RCC 7860 (cell line): ENCODE measurements at regions not wholly inside any gene's neighbourhood (a gene's known extent, or its start where the extent isn't known, plus 50 kb on each side); places are given as distances from the start of the nearest gene placed in this dataset.
"Not testable (repeated sequence)": the region's sequence is repeated elsewhere in the genome, so short reads cannot be mapped to it uniquely, and the experiment has no call there.

ENCODE experiments used
- DNase-seq: peaks from one replicate; pipeline ENCODE4 v3.0.0-alpha.2; 2015; ENCODE audit warnings: low spot score
- FAIRE-seq: peaks from 2 replicates; lab custom pipeline; 2012; peaks lifted over from hg19 to GRCh38; lab: Jason Lieb, UNC

- no peak for DNase-seq
- no peak for FAIRE-seq
These were observed 386.8 kb downstream of the PTH2R start for GRCh38 chr2:208793434-208793833.

- DNase-seq (no peak), FAIRE-seq (no peak)
These were observed 387.8 kb downstream of the PTH2R start for GRCh38 chr2:208794288-208794975.

- DNase-seq = no peak
- no peak for FAIRE-seq
These were observed 392.1 kb downstream of the PTH2R start for GRCh38 chr2:208798698-208799097.

DNA sequence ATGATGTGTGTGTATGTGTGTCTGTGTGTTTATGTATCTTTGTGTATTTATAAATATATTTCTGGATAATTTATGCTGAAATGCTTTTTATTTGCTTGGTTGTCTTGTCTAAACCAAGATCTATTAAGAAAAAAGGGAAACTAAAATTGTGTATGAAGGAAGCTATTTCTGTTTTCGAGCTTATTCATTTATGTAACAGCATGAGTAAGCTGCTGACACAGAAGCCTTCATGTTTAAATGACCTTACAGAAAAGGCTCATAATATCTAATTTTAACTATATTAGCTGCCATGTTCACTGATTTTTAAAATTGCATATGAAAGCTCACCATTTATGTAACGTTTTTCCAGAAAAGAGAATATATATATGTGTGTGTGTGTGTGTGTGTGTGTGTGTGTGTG, 392.8 kb downstream of the PTH2R start:
- no peak for DNase-seq
- no peak for FAIRE-seq

DNA sequence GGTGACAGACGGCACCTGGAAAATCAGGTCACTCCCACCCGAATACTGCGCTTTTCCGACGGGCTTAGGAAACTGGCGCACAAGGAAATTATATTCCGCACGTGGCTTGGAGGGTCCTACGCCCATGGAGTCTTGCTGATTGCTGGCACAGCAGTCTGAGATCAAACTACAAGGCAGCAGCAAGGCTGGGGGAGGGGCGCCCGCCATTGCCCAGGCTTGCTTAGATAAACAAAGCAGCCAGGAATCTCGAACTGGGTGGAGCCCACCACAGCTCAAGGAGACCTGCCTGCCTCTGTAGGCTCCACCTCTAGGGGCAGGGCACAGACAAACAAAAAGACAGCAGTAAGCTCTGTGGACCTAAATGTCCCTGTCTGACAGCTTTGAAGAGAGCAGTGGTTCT, 394.3 kb downstream of the PTH2R start:
- not testable (repeated sequence) for DNase-seq, FAIRE-seq

GRCh38 chr2:208807756-208808155, 401.2 kb downstream of the PTH2R start:
- FAIRE-seq (no peak), DNase-seq (no peak)

- DNase-seq, FAIRE-seq: not testable (repeated sequence)
These were observed 405.3 kb downstream of the PTH2R start for GRCh38 chr2:208811885-208812284.

DNA sequence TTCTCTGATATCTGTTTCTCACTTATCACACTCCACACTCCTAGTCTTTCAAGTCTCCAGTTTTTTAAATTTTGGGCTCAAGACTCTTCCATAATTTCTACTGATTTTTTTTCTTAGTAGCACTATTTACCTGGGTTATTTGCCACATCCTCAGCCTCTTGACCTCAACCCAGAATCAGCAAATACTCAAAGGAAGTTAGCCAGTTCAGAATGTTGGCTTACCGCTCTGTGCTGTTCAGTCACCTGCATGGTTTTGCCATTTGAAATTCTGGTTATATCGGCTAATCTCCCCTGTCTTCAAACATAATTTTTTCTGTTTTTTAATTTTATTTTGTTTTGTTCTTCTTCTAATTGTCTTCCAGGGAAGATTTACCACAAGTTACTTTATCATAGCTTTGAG, 412.6 kb downstream of the PTH2R start:
- no peak for DNase-seq
- no peak for FAIRE-seq

GRCh38 chr2:208820014-208820688, 413.6 kb downstream of the PTH2R start:
- peak; percentile 70 for FAIRE-seq
- peak; percentile 49 for DNase-seq

GRCh38 chr2:208827109-208827508, 420.5 kb downstream of the PTH2R start:
- no peak for FAIRE-seq

GRCh38 chr2:208827549-208828221, 421.1 kb downstream of the PTH2R start:
- no peak for FAIRE-seq
- DNase-seq = no peak

More at GRCh38 chr2:208827109-208827508, 420.5 kb downstream of the PTH2R start:
- no peak for DNase-seq

- no peak for DNase-seq
- no peak for FAIRE-seq
These were observed 423.6 kb downstream of the PTH2R start for GRCh38 chr2:208830203-208830602.

GRCh38 chr2:208847651-208848050, 441.1 kb downstream of the PTH2R start:
- DNase-seq (no peak), FAIRE-seq (no peak)

- DNase-seq = no peak
- FAIRE-seq = no peak
These were observed 448.1 kb downstream of the PTH2R start for GRCh38 chr2:208854717-208855116.

- FAIRE-seq = no peak
These were observed 460.8 kb downstream of the PTH2R start for GRCh38 chr2:208867374-208867773.

DNA sequence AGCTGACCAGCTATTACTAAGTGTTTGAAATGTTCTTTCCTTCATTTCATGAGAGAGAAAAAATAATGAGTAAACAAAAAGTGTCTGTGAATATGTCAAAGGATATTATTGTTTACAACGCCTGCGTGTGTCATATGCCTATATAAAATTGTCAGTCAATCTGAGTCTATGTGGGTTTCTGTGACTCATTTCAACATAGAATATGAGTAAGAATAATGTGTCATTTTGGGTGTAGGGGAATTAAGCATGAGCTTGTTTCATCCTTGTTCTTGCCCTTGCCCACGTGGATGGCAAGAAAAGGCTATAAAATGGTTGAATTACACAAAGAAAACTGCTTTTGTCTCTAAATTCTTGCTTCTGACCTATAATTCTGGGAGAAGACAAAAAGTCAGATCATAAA, 466.0 kb downstream of the PTH2R start:
- FAIRE-seq = no peak
- no peak for DNase-seq

More at GRCh38 chr2:208867374-208867773, 460.8 kb downstream of the PTH2R start:
- no peak for DNase-seq

DNA sequence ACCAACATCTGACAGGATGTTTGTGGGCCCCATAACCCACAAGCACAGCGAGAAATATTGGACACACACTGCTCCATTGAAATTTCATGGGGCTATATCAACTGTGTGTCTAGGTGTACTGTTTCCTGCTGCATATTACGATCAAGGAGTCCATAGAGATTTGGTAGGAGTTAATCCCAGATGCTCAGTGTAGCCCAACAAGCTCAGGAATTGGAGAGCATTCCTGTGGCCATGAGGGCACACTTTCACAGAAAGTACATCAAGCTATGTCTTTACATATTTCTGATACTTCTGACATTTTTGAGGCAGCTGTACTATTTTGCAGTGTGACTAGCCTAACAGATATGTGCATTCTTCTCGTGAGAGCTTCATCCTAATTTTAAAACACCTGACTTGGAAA, 473.1 kb downstream of the PTH2R start:
- DNase-seq (no peak), FAIRE-seq (no peak)

DNA sequence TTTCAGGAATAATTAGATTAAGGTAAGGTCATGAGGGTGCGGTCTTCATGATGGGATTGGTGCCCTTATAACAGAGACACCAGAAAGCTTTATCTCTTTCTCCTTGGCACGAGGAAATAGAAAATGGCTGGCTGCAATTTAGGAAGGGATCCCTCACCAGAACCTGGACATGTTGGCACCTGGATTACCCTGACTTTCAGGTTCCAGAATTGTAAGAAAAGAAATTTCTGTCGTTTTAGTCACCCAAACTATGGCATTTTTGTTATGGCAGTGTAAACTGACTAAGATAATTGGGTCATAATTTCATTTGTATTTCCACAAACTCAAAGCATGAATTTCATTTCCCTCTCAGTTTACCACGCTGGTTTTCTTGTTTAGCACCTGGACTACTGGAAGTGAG, 473.6 kb downstream of the PTH2R start:
- no peak for DNase-seq
- FAIRE-seq = no peak

GRCh38 chr2:208890486-208890885, 483.9 kb downstream of the PTH2R start:
- DNase-seq (no peak), FAIRE-seq (no peak)

- no peak for FAIRE-seq
- DNase-seq = no peak
These were observed 485.6 kb downstream of the PTH2R start for GRCh38 chr2:208892203-208892602.

- FAIRE-seq = no peak
These were observed 499.7 kb downstream of the PTH2R start for GRCh38 chr2:208906330-208906729.

DNA sequence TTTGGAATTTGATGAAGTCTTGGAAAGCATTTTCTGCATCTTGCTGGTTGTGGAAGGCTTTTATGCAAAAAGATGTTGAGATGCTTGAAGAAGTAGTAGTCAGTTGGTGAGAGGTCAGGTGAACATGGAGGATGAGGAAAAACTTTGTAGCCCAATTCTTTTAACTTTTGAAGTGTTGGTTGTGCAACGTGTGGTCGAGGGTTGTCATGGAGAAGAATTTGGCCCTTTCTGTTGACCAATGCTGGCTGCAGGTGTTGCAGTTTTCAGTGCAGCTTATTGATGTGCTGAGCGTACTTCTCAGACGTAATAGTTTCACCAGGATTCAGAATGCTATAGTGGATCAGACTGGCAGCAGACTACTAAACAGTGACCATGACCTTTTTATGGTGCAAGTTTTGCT, 508.4 kb upstream of the MAP2 start:
- FAIRE-seq = no peak
- no peak for DNase-seq

More at GRCh38 chr2:208906330-208906729, 499.7 kb downstream of the PTH2R start:
- no peak for DNase-seq
